ENCODE measurements at regions not wholly inside any gene's neighbourhood (a gene's known extent, or its start where the extent isn't known, plus 50 kb on each side); places are given as distances from the start of the nearest gene placed in this dataset.
"Not testable (repeated sequence)": the region's sequence is repeated elsewhere in the genome, so short reads cannot be mapped to it uniquely, and the experiment has no call there.

DNA sequence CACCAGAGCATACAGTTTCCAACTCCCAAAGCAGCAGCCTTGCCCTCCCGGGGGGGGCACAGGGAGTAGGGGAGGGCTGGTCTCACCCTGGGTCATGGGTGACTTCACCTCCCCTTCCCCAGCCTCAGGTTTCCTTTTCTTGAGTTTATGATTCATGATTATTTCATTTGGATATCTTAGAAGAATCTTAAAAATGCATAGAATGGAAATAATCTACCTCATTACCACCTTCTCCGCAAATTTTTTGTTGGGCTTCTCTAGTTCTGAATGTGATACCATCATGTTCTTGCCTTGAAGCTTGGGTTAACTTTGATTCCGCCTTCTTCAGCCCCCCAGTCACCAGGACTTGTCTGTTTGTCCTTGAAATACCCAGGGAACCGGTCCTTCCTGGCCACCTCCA lies 148.8 kb upstream of the ROPN1 start:
- no peak for DNase-seq

GRCh38 chr3:124142389-124142970 lies 150.6 kb upstream of the ROPN1 start:
- no peak for DNase-seq

GRCh38 chr3:124143047-124143446 lies 151.1 kb upstream of the ROPN1 start:
- DNase-seq = no peak

- no peak for DNase-seq
Measured at GRCh38 chr3:124144035-124144814, 152.3 kb upstream of the ROPN1 start.

DNA sequence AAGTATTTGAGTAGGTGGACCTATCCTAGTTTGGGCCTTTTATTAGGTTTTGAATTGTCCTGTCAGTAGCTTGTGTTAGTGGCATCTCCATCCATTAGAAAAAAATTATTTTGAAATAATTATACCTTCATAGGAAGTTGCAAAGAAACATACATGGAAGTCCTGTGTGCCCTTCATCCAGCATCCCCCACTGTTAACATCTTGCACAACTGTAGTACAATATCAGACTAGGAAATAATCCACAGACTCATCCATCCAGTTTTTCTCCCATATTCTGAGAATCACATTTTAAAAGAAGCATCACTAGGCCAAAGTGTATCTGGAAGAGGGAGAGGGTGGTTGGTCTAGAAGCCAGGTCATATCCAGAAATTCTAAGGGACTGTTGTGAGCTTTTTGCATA lies 155.5 kb upstream of the ROPN1 start:
- no peak for DNase-seq

- no peak for DNase-seq
Measured at GRCh38 chr3:124147946-124148345, 156.0 kb upstream of the ROPN1 start.

GRCh38 chr3:124149081-124149480 lies 157.2 kb upstream of the ROPN1 start:
- no peak for DNase-seq

DNA sequence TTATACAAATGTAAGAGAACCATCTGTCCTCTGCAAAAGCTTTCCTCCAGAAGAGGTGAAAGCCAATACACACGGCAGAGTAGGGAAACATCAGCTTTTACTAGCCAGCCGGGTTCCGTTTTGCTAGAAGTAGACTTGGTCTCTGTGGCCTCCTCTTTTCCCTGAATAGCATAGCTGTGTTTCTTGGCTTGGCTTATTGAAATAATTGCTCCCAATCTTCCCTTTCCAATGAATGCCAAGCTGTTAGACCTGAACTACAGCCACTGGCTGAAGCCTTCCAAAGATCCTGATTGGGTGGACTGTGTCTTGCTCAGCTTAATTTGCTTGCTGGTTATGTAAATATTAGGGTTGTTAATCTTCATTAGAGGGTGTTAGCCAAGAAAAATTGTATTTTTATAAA lies 157.8 kb upstream of the ROPN1 start:
- no peak for DNase-seq

GRCh38 chr3:124152891-124153290 lies 161.0 kb upstream of the ROPN1 start:
- DNase-seq = not testable (repeated sequence)

DNA sequence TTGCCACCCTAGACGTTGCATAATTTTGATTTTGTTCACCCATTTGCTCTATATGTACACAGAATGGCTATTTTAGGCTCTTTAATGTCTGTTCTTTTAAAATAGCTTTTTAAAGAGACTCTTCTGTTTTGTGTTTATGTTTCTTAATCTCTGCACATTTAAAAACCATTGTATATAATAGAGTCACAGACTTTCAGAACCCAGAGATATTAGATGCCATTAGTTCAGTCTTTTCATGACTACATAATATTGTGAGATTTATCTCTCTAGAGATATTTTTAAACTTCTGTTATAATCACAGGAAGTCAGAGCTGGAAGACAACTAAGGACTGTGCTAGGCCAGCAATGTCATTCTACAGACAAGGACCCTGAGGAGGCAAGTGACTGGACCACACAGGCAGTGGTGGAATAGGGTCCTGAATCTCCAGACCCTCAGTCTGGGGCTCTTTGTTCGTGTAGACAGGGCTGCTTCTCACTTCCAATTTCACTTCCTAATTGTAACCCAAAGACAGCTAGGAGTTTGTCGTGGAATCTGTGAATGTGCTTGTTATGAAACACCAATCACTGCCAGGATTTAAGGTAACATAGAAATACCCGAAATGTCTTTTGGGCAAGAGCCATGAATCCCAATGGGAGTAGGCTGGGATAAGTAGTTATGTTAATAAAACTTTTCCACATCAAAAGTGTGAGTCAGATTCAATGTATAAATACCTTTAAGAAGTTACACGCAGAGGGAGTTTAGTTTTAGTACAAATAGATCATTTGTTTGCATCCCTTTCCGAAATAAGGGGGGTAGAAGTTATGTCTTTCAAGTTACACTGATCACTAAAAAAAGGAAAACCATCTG lies 165.2 kb upstream of the ROPN1 start:
- no peak for DNase-seq

DNA sequence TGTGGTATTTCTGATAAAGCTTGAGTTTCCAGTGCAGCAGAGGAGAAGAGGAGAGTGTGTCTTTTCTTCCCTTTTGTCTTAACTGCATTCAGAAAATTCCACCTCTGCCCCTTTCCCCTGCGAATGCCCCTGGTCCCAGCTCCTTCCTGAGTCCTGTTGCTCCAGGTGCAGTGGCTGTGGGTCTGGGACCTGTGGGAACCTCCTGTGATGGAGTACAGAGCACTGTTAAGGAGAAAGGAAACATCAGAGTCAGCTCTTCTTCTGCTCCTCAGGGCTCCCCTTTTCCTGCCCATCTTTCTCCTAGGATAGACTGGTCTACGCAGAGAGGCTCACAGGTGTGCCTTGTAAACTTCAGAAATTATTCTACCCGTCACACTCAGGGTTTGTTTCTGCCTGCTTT lies 165.8 kb upstream of the ROPN1 start:
- no peak for DNase-seq

GRCh38 chr3:124158168-124158881 lies 166.4 kb upstream of the ROPN1 start:
- no peak for DNase-seq

DNA sequence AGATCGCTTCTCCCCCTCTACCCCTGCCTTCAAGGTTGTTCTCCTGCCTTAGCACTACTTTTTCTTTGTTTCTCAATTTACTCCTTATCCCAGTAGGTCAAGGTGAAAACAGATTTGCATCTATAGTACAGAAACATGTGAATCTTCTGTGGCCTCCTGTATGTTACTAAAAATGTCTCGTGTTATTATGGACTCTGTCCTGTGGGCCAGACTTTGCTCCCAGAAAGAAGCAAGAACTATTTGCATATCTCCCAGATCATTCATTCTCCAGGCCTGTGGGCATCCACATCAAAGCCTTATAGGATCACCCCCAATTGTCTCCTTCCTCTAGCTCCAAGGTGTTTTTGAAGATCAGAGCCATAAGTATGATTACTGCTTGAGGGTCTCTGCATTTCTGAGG lies 169.5 kb upstream of the ROPN1 start:
- no peak for DNase-seq

- no peak for DNase-seq
Measured at GRCh38 chr3:124163689-124164088, 171.8 kb upstream of the ROPN1 start.

- no peak for DNase-seq
Measured at GRCh38 chr3:124168271-124168670, 176.3 kb upstream of the ROPN1 start.

DNA sequence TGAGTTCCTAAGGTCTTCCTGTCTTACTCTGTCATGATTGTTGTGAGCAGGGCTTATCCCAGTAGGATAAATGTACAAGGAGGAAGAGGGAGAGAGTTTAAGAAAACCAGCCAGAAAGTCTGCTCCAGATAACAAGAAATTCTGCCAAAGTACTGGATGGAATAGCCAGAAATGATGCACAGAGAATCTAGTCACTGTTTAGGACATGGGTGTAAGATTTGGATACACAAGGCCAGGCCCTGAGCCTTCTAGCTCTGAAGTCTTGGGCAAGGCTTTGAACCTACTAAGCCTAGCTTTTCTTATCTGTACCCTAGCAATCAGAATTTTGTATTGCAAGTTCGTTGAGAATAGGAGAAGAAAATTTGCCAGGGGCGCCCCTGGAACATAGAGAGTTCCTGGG lies 180.4 kb upstream of the ROPN1 start:
- no peak for DNase-seq

DNA sequence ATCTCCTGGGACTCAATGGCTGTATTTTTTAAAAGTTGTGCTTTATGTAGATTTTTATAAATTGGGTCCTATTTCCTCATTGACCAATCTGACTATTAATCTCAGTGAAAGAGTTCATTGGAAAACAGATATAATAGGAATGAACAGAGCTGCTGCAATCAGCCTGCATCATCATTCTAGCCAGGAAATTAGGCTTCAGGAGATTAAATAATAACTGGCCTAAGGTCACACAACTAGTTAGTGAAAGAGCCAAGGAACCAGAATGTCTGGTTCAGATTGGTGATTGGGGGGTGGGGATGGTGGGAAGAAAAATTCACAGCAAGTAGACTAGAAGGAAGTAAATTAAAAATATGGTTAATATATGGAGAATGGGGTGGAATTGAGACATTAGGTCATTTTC lies 180.9 kb upstream of the ROPN1 start:
- no peak for DNase-seq

- no peak for DNase-seq
Measured at GRCh38 chr3:124174476-124174875, 182.6 kb upstream of the ROPN1 start.

- no peak for DNase-seq
Measured at GRCh38 chr3:124174910-124175874, 183.3 kb upstream of the ROPN1 start.

- DNase-seq = no peak
Measured at GRCh38 chr3:124177071-124177470, 185.1 kb upstream of the ROPN1 start.

GRCh38 chr3:124178531-124178930 lies 186.6 kb upstream of the ROPN1 start:
- DNase-seq = no peak

- DNase-seq = no peak
Measured at GRCh38 chr3:124200407-124200806, 208.5 kb upstream of the ROPN1 start.

Measured in stimulated activated CD8-positive, alpha-beta memory T cell treated with anti-CD3 and anti-CD28 coated beads, Interleukin-4, amount 100 ng/mL, for 48 hours (primary cell).